NCI-H748 (cell line): ENCODE measurements at regions not wholly inside any gene's neighbourhood (a gene's known extent, or its start where the extent isn't known, plus 50 kb on each side); places are given as distances from the start of the nearest gene placed in this dataset.
"Not testable (repeated sequence)": the region's sequence is repeated elsewhere in the genome, so short reads cannot be mapped to it uniquely, and the experiment has no call there.

Experiments
- DNase-seq: peaks from one replicate; lab custom pipeline; 2025; ENCODE audit not compliant: unreplicated experiment; lab: John Stamatoyannopoulos, UW

- no peak for DNase-seq
Measured at GRCh38 chr1:30138891-30139290, 584.5 kb downstream of the MATN1 start.

GRCh38 chr1:30137001-30137400, 586.4 kb downstream of the MATN1 start:
- no peak for DNase-seq

- DNase-seq: no peak
Measured at GRCh38 chr1:30135698-30136097, 587.7 kb downstream of the MATN1 start.

GRCh38 chr1:30134466-30135217, 588.7 kb downstream of the MATN1 start:
- no peak for DNase-seq

GRCh38 chr1:30133414-30134055, 589.9 kb downstream of the MATN1 start:
- DNase-seq: no peak

GRCh38 chr1:30132602-30133286, 590.6 kb downstream of the MATN1 start:
- DNase-seq: no peak

GRCh38 chr1:30130566-30130965, 592.8 kb downstream of the MATN1 start:
- not testable (repeated sequence) for DNase-seq

GRCh38 chr1:30130099-30130498, 593.3 kb downstream of the MATN1 start:
- DNase-seq: peak; percentile 16

- DNase-seq: no peak
Measured at GRCh38 chr1:30129421-30130055, 593.8 kb downstream of the MATN1 start.

GRCh38 chr1:30129001-30129408, 594.4 kb downstream of the MATN1 start:
- DNase-seq: no peak

- peak; percentile 65 for DNase-seq
Measured at GRCh38 chr1:30126848-30127247, 596.5 kb downstream of the MATN1 start.

GRCh38 chr1:30125821-30126170, 597.6 kb downstream of the MATN1 start:
- DNase-seq: no peak

GRCh38 chr1:30125021-30125820, 598.2 kb downstream of the MATN1 start:
- DNase-seq: no peak

GRCh38 chr1:30123896-30124295, 599.5 kb downstream of the MATN1 start:
- no peak for DNase-seq

- no peak for DNase-seq
Measured at GRCh38 chr1:30123036-30123435, 600.3 kb downstream of the MATN1 start.

GRCh38 chr1:30120245-30121000, 603.0 kb downstream of the MATN1 start:
- DNase-seq: no peak

- no peak for DNase-seq
Measured at GRCh38 chr1:30117685-30118084, 605.7 kb downstream of the MATN1 start.

- peak; percentile 56 for DNase-seq
Measured at GRCh38 chr1:30111431-30111830, 612.0 kb downstream of the MATN1 start.

GRCh38 chr1:30110846-30111245, 612.5 kb downstream of the MATN1 start:
- DNase-seq: peak; percentile 13

- DNase-seq: no peak
Measured at GRCh38 chr1:30109853-30110252, 613.5 kb downstream of the MATN1 start.
